Kidney epithelial cell (primary cell): ENCODE measurements at regions not wholly inside any gene's neighbourhood (a gene's known extent, or its start where the extent isn't known, plus 50 kb on each side); places are given as distances from the start of the nearest gene placed in this dataset.
"Not testable (repeated sequence)": the region's sequence is repeated elsewhere in the genome, so short reads cannot be mapped to it uniquely, and the experiment has no call there.

Experiments
- DNase-seq: peaks from one replicate; pipeline ENCODE4 v3.0.0-alpha.2; 2010; ENCODE audit warnings: low read depth
- H3K27me3 ChIP-seq: 2 replicates; pipeline ENCODE4 v1.6.0; 2011; ENCODE audit warnings: low read length; ENCODE audit not compliant: control insufficient read depth, insufficient read depth
- H3K36me3 ChIP-seq: 2 replicates; pipeline ENCODE4 v1.5.1; 2011; ENCODE audit warnings: low read length; ENCODE audit not compliant: control insufficient read depth, insufficient read depth
- H3K4me3 ChIP-seq: 2 replicates; pipeline ENCODE4 v1.5.1; 2011; ENCODE audit warnings: low read depth, mild to moderate bottlenecking, control low read depth, low read length
- TF ChIP-seq, protein P1 (sequence below): IDR thresholded peaks from 2 replicates; pipeline ENCODE4 v1.5.1; 2011; ENCODE audit warnings: mild to moderate bottlenecking, moderate library complexity, low read length, control low read depth, inconsistent platforms; ENCODE audit not compliant: insufficient read depth, poor library complexity, severe bottlenecking

DNA sequence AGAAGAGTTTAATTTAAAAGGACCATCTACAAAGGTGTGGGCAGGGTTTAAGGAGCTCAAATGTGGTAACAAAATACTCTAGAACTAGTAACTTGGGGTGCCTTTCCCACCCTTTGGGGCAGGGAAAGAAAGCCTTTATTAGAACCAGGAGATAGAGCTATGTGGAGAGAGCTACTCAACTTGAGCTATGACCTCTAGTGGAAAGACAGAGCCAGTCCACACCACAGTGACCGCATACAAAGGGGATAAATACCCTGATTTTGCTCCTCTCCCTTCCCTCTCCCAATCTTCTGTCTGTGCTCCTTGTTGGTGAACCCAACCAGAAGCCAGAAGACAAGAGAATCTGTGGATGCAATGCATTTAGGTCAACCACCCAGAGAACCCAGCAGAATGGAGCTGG, 54.4 kb upstream of the JAK1 start:
- Histone ChIP-seq H3K4me3 (no peak overlapping the region), H3K36me3 (no peaks in the 10 kb centered on the region), H3K27me3 (no peaks in the 10 kb centered on the region)
- TF ChIP-seq, protein P1, sequence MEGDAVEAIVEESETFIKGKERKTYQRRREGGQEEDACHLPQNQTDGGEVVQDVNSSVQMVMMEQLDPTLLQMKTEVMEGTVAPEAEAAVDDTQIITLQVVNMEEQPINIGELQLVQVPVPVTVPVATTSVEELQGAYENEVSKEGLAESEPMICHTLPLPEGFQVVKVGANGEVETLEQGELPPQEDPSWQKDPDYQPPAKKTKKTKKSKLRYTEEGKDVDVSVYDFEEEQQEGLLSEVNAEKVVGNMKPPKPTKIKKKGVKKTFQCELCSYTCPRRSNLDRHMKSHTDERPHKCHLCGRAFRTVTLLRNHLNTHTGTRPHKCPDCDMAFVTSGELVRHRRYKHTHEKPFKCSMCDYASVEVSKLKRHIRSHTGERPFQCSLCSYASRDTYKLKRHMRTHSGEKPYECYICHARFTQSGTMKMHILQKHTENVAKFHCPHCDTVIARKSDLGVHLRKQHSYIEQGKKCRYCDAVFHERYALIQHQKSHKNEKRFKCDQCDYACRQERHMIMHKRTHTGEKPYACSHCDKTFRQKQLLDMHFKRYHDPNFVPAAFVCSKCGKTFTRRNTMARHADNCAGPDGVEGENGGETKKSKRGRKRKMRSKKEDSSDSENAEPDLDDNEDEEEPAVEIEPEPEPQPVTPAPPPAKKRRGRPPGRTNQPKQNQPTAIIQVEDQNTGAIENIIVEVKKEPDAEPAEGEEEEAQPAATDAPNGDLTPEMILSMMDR: peak; percentile 49
- no peak for DNase-seq

DNA sequence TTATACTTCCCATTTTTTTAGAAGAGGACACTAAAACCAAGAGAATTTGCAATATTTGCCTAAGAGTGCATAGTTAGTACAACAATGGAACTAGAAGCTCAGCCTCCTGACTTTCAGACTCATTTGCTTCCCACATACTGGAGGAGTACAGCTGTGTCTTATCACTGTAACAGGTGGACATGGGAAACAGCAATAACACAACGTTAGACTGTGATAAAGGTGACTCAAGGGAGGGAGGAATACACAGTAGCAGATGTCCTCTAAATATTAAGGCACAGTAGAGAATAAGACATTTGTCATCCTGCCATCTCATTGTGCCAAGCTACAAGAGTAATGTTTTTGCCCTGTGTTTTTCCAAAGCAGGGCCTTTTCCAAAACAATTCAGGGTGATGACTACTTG, 55.4 kb upstream of the JAK1 start:
- TF ChIP-seq, protein P1: no peak
- Histone ChIP-seq H3K4me3 (no peak overlapping the region), H3K36me3 (no peaks in the 10 kb centered on the region), H3K27me3 (no peaks in the 10 kb centered on the region)
- no peak for DNase-seq

DNA sequence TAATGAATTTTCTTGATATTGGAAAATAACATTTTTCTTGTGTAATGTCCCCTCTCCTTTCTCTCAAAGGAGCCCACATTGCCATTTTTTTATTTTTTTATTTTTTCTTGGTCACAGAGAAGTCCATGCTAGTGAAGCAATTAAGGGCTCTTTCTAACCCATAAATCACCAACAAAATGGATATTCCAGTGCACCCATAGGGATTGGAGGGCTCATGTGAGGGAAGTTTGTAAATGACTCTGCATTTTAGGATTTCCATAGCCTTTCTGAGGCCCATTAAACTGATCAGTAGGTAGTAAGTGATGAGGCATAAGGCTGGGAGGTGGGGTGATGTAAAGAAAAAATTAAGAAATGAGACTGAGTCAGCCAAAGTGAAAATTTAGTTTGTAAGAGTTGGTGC, 55.9 kb upstream of the JAK1 start:
- no peak overlapping the region for H3K4me3 ChIP-seq
- TF ChIP-seq, protein P1: no peak
- no peak for DNase-seq
- no peaks in the 10 kb centered on the region for H3K27me3 ChIP-seq
- no peaks in the 10 kb centered on the region for H3K36me3 ChIP-seq

DNA sequence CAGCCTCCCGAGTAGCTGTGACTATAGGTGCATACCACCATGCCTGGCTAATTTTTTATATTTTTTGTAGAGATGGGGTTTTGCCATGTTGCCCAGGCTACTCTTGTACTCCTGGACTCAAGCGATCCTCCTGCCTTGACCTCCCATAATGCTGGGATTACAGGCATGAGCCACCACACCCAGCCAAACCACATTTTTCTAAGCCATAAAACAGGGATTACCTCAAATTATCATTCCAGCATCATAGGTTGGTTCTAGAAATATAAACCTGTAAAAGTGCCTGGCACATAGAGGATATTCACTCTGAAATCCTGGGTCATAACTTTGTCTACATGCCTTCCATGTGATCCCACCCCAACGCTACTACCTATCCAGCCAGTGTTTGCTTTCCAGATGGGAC, 59.4 kb upstream of the JAK1 start:
- Histone ChIP-seq H3K27me3 (no peaks in the 10 kb centered on the region), H3K36me3 (no peaks in the 10 kb centered on the region), H3K4me3 (no peak overlapping the region)
- DNase-seq: no peak
- TF ChIP-seq, protein P1: no peak

DNA sequence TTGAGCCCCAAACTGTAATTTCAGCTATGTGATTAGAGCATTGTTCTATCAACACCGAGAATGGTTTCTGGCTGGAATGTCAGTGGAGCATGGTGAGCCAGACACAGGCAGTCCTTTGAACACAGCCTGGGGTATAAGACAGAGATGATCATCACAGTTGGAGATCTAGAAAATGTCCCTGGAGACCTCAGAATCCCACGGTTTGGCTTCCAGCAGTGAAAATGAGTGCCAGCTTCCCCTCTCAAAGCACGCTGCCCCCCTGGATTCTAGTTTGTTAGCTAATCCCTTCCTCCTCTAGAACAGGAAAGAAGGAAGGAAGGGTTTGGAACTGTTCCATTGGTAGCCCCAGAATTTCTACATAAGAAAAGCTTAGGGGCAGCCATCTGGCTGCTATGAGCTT, 59.9 kb upstream of the JAK1 start:
- H3K36me3 ChIP-seq: no peaks in the 10 kb centered on the region
- DNase-seq: no peak
- no peak overlapping the region for H3K4me3 ChIP-seq
- H3K27me3 ChIP-seq: no peaks in the 10 kb centered on the region
- TF ChIP-seq, protein P1: no peak

DNA sequence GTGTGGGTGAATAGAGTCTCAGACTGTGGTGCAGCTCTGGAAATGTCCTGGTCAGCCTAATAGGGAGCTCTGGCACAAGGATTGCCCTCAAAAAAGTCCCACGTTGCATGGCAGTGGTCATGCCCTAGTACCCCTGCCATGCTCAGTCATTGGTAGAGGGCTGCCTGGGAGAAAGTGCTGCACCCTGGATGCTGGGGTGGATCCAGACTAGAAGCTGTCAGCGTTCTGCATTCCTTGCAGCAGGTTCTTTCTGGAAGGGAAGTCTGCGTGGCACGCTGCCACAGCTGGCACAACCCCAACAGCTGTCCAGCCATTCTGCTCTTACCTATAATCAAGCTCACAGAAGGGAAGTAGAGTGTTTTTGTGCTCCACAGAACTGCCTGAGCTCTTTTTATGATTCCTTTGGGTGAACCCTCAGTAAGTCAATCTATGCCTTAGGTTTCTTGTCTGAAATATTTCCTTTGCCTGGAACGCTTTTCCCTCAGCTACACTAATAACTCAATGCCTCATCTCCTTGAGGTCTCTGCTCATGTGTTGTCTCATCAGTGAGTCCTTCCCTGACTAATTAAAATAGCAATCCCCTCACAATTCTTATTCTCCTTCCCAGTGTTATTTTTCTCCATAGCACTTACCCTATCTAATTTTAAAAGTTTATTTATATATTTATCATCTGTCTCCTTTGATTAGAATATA, 61.5 kb upstream of the JAK1 start:
- no peak overlapping the region for H3K4me3 ChIP-seq
- TF ChIP-seq, protein P1: no peak
- no peaks in the 10 kb centered on the region for H3K36me3 ChIP-seq
- DNase-seq: no peak
- no peaks in the 10 kb centered on the region for H3K27me3 ChIP-seq

DNA sequence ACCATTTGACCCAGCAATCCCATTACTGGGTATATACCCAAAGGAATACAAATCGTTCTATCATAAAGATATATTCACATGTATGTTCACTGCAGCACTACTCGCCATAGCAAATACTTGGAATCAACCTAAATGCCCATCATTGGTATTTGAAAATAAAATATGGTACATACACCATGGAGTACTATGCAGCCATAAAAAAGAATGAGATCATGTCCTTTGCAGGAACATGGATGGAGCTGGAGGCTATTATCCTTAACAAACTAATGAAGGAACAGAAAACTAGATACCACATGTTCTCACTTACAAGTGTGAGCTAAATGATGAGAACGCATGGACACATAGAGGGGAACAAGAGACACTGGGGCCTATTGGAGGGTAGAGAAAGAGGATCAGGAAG, 63.1 kb upstream of the JAK1 start:
- H3K36me3 ChIP-seq, H3K4me3 ChIP-seq, DNase-seq, H3K27me3 ChIP-seq: not testable (repeated sequence)

DNA sequence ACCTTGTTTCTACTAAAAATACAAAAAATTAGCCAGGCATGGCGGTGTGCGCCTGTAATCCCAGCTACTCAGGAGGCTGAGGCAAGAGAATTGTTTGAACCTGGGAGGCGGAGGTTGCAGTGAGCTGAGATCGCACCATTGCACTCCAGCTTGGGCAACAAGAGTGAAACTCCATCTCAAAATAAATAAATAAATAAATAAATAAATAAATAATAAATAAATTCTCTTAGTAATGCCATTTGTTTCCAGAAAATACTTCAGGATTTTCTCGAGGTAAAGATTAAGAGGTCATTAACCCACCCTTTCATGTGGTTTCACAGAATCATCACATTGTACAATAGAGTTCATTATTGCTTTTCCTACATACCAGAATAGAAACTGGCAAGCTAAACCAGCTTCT, 68.5 kb upstream of the JAK1 start:
- H3K27me3 ChIP-seq, DNase-seq, H3K36me3 ChIP-seq, H3K4me3 ChIP-seq: not testable (repeated sequence)
